Coronary artery (tissue), 2 donors: ENCODE measurements at regions not wholly inside any gene's neighbourhood (a gene's known extent, or its start where the extent isn't known, plus 50 kb on each side); places are given as distances from the start of the nearest gene placed in this dataset.

Experiments used
- DNase-seq: peaks from one replicate; pipeline ENCODE4 v3.0.0-alpha.2; 2017; ENCODE audit warnings: low spot score
- H3K27ac ChIP-seq, 2 donors: fragments of 200-600 bp; sonication (generic); one replicate each; pipeline ENCODE4 v1.5.1; 2016 to 2019
- H3K4me3 ChIP-seq: fragments of 200-600 bp; sonication (generic); 2 replicates; pipeline ENCODE4 v1.5.1; 2016; ENCODE audit warnings: mild to moderate bottlenecking, moderate library complexity
- CTCF ChIP-seq: fragments of 200-600 bp; sonication (generic); IDR thresholded peaks from one replicate; pipeline ENCODE4 v1.5.1; 2019; ENCODE audit warnings: antibody characterized with exemption

DNA sequence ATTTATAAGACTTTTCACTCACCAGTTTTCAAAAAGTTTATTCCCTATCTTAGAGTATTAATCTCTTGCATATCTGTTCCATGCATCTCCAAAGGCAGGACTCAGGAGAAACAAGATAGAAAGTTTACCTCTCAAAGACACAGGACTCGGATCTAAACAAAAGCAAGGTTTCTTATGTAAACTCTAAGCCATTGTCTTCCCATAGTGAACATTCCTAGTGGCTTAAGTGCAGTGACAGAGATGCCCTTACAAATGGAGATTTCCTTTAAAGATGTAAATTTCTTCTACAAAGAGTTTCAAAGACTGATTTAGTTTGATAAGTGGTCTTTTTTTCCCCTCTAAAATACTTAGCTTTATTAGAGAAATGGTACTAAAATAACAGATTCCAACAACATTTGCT is 209.8 kb downstream of the ACTR3B start:
- no peak for TF ChIP-seq CTCF
- DNase-seq, result no peak
- H3K4me3 ChIP-seq, result no peak overlapping the region
- no peak overlapping the region for H3K27ac ChIP-seq

- Histone ChIP-seq H3K27ac (no peak overlapping the region), H3K4me3 (no peak overlapping the region)
- no peak for DNase-seq
- TF ChIP-seq CTCF, result no peak
Observed at GRCh38 chr7:152969839-152970238, 210.3 kb downstream of the ACTR3B start.

DNA sequence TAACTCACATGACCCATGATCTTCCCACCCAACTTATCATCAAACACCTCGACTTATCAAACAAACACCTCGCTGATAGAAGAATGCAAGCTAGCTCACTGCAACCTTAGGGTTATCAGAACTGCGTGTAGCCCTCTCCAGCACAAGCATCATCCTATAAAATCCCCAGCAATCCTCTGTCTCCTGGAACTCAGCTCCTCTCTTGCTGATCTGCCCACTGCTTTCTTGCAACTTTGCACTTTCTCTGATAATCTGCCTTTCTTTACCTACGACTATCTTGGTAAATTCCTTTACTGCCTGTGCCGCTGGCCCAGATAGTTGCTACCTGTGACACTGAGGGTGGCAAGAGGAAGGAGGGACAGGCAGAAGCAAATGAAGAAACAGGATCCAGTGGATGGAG is 210.9 kb downstream of the ACTR3B start:
- Histone ChIP-seq H3K27ac (no peak overlapping the region), H3K4me3 (no peak overlapping the region)
- no peak for DNase-seq
- no peak for TF ChIP-seq CTCF

- DNase-seq, result no peak
- H3K4me3 ChIP-seq, result no peak overlapping the region
- TF ChIP-seq CTCF, result no peak
- no peak overlapping the region for H3K27ac ChIP-seq
Observed at GRCh38 chr7:152974577-152974976, 215.0 kb downstream of the ACTR3B start.

DNA sequence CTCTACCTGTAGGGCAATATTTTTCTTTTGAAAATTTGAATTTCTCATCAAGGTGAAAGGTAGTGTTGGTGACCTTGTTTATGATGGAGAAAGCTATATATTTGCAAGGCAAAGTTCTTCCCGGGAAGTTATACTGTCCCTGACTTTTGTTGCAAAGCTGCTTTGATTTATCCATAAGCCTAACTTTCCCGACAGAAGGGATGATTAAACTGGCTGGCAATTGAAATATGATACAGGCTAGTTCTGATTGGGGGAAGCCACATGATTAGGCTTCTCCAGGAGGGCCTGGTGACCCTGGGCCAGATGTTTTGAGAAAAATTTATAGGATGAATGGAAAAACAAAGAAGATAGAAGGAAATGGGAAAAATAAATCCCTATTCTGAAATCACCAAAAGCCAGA is 215.5 kb downstream of the ACTR3B start:
- no peak for TF ChIP-seq CTCF

DNA sequence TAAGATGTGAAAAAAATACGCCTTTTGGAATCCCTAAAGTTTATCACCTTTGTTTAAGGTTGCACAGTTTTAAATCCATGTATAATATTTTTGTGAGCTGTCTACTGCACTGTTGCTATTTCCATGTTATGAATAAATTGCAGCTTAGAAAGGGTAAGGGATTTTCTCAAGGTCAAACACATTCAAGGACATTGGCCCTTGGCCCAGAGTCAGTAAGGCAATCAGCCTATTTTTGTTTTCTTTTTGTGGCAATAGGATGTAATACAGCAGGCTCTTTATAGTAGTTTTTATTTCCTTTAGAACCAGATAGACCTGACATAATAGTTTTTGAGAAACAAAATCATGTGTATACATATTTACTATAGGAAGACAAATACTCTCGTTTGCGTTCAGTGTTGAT is 219.8 kb downstream of the ACTR3B start:
- no peak for DNase-seq

More for the DNA sequence above, 215.5 kb downstream of the ACTR3B start:
- Histone ChIP-seq H3K4me3 (no peak overlapping the region), H3K27ac (no peak overlapping the region)
- DNase-seq, result no peak

GRCh38 chr7:152984421-152984820 is 224.9 kb downstream of the ACTR3B start:
- no peak overlapping the region for H3K4me3 ChIP-seq
- DNase-seq, result no peak
- H3K27ac ChIP-seq, result no peak overlapping the region
- no peak for TF ChIP-seq CTCF

More for the DNA sequence above, 219.8 kb downstream of the ACTR3B start:
- no peak overlapping the region for H3K4me3 ChIP-seq
- TF ChIP-seq CTCF, result no peak
- no peak overlapping the region for H3K27ac ChIP-seq
